Vagina (tissue), 2 donors: ENCODE measurements at regions not wholly inside any gene's neighbourhood (a gene's known extent, or its start where the extent isn't known, plus 50 kb on each side); places are given as distances from the start of the nearest gene placed in this dataset.

ENCODE experiments used
- POLR2A ChIP-seq, 2 donors: fragments of 450-650 bp; IDR thresholded peaks; one replicate each; pipeline ENCODE4 v1.6.1; 2017; ENCODE audit warnings: antibody characterized with exemption in 2 of 2, mild to moderate bottlenecking in 2 of 2, moderate library complexity in 2 of 2
- POLR2AphosphoS5 ChIP-seq, 2 donors: sonication (generic); formaldehyde crosslinking; IDR thresholded peaks; one replicate each; pipeline ENCODE4 v1.9.0; 2017; ENCODE audit warnings: antibody characterized with exemption in 2 of 2, mild to moderate bottlenecking in 2 of 2, low read depth in 1 of 2; ENCODE audit not compliant: insufficient read depth in 1 of 2
- TF ChIP-seq, protein P1 (sequence below), 3 experiments: fragments of 450-650 bp in 2 of 3; fragments of 200-600 bp in 1 of 3; sonication (generic) in 1 of 3; IDR thresholded peaks; one replicate each; pipeline ENCODE4 v1.5.1; 2017 to 2019; ENCODE audit warnings: antibody characterized with exemption in 3 of 3, mild to moderate bottlenecking in 2 of 3, moderate library complexity in 2 of 3

DNA sequence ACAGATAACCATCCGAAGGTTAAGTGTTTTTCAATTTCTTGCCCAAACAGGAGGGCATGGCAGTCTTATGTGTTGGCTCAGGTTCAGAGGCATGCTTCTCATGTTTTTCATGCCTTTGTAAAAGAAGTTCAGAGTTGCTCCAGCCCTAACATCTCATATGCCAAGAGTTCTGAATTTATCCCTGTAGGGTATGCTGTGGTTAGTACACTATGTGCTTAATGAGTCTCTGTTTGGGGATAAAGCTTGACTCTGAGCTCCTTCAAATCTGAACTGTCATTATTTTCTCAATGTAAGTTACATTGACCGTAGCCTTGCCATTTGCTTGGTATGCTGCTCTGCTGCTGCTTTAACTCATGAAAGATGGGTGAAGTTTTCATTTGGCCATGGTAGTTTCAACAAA is 67.9 kb upstream of the PNPT1 start:
- TF ChIP-seq, protein P1, sequence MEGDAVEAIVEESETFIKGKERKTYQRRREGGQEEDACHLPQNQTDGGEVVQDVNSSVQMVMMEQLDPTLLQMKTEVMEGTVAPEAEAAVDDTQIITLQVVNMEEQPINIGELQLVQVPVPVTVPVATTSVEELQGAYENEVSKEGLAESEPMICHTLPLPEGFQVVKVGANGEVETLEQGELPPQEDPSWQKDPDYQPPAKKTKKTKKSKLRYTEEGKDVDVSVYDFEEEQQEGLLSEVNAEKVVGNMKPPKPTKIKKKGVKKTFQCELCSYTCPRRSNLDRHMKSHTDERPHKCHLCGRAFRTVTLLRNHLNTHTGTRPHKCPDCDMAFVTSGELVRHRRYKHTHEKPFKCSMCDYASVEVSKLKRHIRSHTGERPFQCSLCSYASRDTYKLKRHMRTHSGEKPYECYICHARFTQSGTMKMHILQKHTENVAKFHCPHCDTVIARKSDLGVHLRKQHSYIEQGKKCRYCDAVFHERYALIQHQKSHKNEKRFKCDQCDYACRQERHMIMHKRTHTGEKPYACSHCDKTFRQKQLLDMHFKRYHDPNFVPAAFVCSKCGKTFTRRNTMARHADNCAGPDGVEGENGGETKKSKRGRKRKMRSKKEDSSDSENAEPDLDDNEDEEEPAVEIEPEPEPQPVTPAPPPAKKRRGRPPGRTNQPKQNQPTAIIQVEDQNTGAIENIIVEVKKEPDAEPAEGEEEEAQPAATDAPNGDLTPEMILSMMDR (IDR thresholded peaks at IDR 0.05), result no peak
- TF ChIP-seq POLR2AphosphoS5 (IDR thresholded peaks at IDR 0.05; ENCODE audit: insufficient read depth in 1 of 2, low read depth in 1 of 2) (no peak), POLR2A (IDR thresholded peaks at IDR 0.05) (no peak)
